Colonic mucosa (tissue), 4 donors: ENCODE measurements at regions not wholly inside any gene's neighbourhood (a gene's known extent, or its start where the extent isn't known, plus 50 kb on each side); places are given as distances from the start of the nearest gene placed in this dataset.

Source experiments
- DNase-seq: peaks from one replicate; pipeline ENCODE4 v3.0.0-alpha.2; 2020
- H3K27ac ChIP-seq: fragments of 200-600 bp; one replicate; pipeline ENCODE4 v1.8.0; 2021
- H3K27me3 ChIP-seq: fragments of 200-600 bp; one replicate; pipeline ENCODE4 v1.8.0; 2021
- H3K36me3 ChIP-seq: fragments of 200-600 bp; one replicate; pipeline ENCODE4 v1.8.0; 2021
- H3K4me1 ChIP-seq: fragments of 200-600 bp; one replicate; pipeline ENCODE4 v1.8.0; 2021; ENCODE audit warnings: mild to moderate bottlenecking
- H3K4me3 ChIP-seq: fragments of 200-600 bp; one replicate; pipeline ENCODE4 v1.8.0; 2021
- H3K9ac ChIP-seq, 2 donors: one replicate each; pipeline ENCODE4 v1.7.0; 2013; ENCODE audit warnings: control low read depth in 2 of 2, low read depth in 2 of 2, low read length in 2 of 2
- H3K9me3 ChIP-seq: fragments of 200-600 bp; one replicate; pipeline ENCODE4 v1.8.0; 2021
- CTCF ChIP-seq: fragments of 200-600 bp; IDR thresholded peaks from one replicate; pipeline ENCODE4 v1.8.0; 2022; ENCODE audit warnings: antibody characterized with exemption, mild to moderate bottlenecking
- intact Hi-C: fragments of 100-400 bp; cut with DNase I; formaldehyde crosslinking; loops from one replicate; pipeline ENCODE4 v1.14.1; 2022
- donor health status: healthy.
- donor health status: DM: no; HTN: no; CAD: no.
- donor health status: DM: no; HTN: no; CAD: no.

GRCh38 chr4:71151054-71151453, 157.6 kb downstream of the DCK start:
- no peaks in the 10 kb centered on the region for H3K36me3 ChIP-seq
- H3K27ac ChIP-seq, result no peak overlapping the region
- no peak overlapping the region for H3K9ac ChIP-seq
- H3K4me1 ChIP-seq, result no peaks in the 10 kb centered on the region
- no peaks in the 10 kb centered on the region for H3K9me3 ChIP-seq
- TF ChIP-seq CTCF, result no peak
- DNase-seq, result no peak
- no peak overlapping the region for H3K4me3 ChIP-seq
- H3K27me3 ChIP-seq, result no peaks in the 10 kb centered on the region
- intact Hi-C loops, result no loop called here

DNA sequence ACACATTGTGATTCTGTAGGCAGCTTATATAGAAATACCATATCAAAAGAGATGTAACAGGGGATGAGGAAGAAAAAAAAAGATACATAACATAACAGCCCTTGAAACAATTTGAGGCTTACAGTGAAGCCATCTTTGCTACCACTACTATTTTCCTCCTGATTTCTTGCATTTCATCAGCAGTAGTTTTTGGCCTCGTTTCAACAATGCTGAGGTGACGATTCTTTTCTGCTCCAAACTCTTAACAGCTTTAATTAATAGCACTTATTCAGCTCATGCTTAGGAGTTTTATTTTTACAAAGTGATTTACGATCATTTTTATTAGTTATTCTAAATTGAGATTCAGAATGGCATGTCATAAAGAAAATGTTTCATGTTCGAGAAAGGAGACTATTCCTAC, 163.2 kb downstream of the DCK start:
- Histone ChIP-seq H3K4me3 (no peak overlapping the region), H3K9ac (no peak overlapping the region), H3K4me1 (no peaks in the 10 kb centered on the region), H3K9me3 (no peaks in the 10 kb centered on the region), H3K27me3 (no peaks in the 10 kb centered on the region), H3K36me3 (no peaks in the 10 kb centered on the region), H3K27ac (no peak overlapping the region)
- no peak for DNase-seq
- no peak for TF ChIP-seq CTCF
- intact Hi-C loops, result no loop called here

- intact Hi-C loops, result no loop called here
- no peak for TF ChIP-seq CTCF
- DNase-seq, result no peak
Measured at GRCh38 chr4:71162386-71162785, 168.9 kb downstream of the DCK start.

GRCh38 chr4:71163317-71163716, 169.9 kb downstream of the DCK start:
- no peak overlapping the region for H3K9ac ChIP-seq
- H3K36me3 ChIP-seq, result no peaks in the 10 kb centered on the region
- intact Hi-C loops, result no loop called here
- no peak overlapping the region for H3K4me3 ChIP-seq
- H3K9me3 ChIP-seq, result no peaks in the 10 kb centered on the region
- H3K27ac ChIP-seq, result no peak overlapping the region
- DNase-seq, result no peak
- H3K4me1 ChIP-seq, result no peaks in the 10 kb centered on the region
- H3K27me3 ChIP-seq, result no peaks in the 10 kb centered on the region
- no peak for TF ChIP-seq CTCF

More at GRCh38 chr4:71162386-71162785, 168.9 kb downstream of the DCK start:
- no peak overlapping the region for H3K4me3 ChIP-seq
- H3K4me1 ChIP-seq, result no peaks in the 10 kb centered on the region
- no peak overlapping the region for H3K9ac ChIP-seq
- no peaks in the 10 kb centered on the region for H3K36me3 ChIP-seq
- H3K9me3 ChIP-seq, result no peaks in the 10 kb centered on the region
- no peak overlapping the region for H3K27ac ChIP-seq
- H3K27me3 ChIP-seq, result no peaks in the 10 kb centered on the region

GRCh38 chr4:71167083-71167482, 171.7 kb upstream of the SLC4A4 start:
- TF ChIP-seq CTCF, result no peak

DNA sequence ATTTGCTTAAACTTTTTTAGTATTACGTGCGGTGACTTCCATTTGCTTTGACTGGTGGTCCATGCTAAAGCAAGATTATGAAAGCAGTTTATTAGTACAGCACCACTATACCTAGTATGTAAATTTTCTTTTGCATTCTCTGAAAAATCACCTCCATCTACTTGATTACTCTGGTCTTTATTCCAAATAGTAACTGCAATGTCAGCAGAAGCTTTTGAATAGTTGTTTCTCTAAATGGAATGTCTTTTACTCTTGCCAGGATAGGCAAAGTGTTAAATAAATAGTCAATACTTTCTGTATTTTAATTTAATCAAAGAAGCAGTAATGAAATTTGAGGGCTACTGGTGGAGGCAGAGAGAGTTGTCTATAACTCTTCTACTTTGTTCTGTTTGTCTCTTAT, 167.2 kb upstream of the SLC4A4 start:
- Histone ChIP-seq H3K27ac (no peak overlapping the region), H3K27me3 (no peaks in the 10 kb centered on the region), H3K36me3 (no peaks in the 10 kb centered on the region), H3K4me1 (no peaks in the 10 kb centered on the region), H3K9me3 (no peaks in the 10 kb centered on the region), H3K9ac (no peak overlapping the region), H3K4me3 (no peak overlapping the region)
- DNase-seq, result no peak
- no peak for TF ChIP-seq CTCF
- intact Hi-C loops, result no loop called here

More at GRCh38 chr4:71167083-71167482, 171.7 kb upstream of the SLC4A4 start:
- Histone ChIP-seq H3K9me3 (no peaks in the 10 kb centered on the region), H3K27ac (no peak overlapping the region), H3K27me3 (no peaks in the 10 kb centered on the region), H3K36me3 (no peaks in the 10 kb centered on the region), H3K4me1 (no peaks in the 10 kb centered on the region), H3K9ac (no peak overlapping the region), H3K4me3 (no peak overlapping the region)
- intact Hi-C loops, result no loop called here
- DNase-seq, result no peak
